ENCODE measurements at regions not wholly inside any gene's neighbourhood (a gene's known extent, or its start where the extent isn't known, plus 50 kb on each side); places are given as distances from the start of the nearest gene placed in this dataset.

- Histone ChIP-seq H3K9me3 (ENCODE audit: control insufficient read depth, insufficient read depth, low read depth, low read length) (no peaks in the 10 kb centered on the region), H2AFZ (ENCODE audit: low read length) (no peak overlapping the region), H3K9ac (ENCODE audit: insufficient read depth, low read length) (no peak overlapping the region), H3K4me1 (ENCODE audit: control insufficient read depth, extremely low read depth, insufficient read depth, low read length) (no peaks in the 10 kb centered on the region), H3K4me3 (replicated peaks in 1 of 4; ENCODE audit: control extremely low read depth in 1 of 4, insufficient read depth in 1 of 4, low read depth in 3 of 4, low read length in 4 of 4) (no peak overlapping the region), H3K27me3 (ENCODE audit: control insufficient read depth, insufficient read depth, low read length) (no peaks in the 10 kb centered on the region), H3K79me2 (ENCODE audit: control insufficient read depth, insufficient read depth, low read length) (no peaks in the 10 kb centered on the region), H3K36me3 (ENCODE audit: control insufficient read depth, insufficient read depth, low read length) (no peaks in the 10 kb centered on the region), H3K27ac (ENCODE audit: insufficient read depth, low read length) (no peak overlapping the region), H3K4me2 (ENCODE audit: extremely low read depth, insufficient read depth, low read length) (no peak overlapping the region), H4K20me1 (ENCODE audit: control insufficient read depth, extremely low read depth, insufficient read depth, low read length) (no peaks in the 10 kb centered on the region)
- no peak for DNase-seq (ENCODE audit: low read depth in 2 of 2)
- TF ChIP-seq EZH2 (IDR thresholded peaks at IDR 0.05; ENCODE audit: low read length, missing control alignments), result no peak
- TF ChIP-seq, protein P1, sequence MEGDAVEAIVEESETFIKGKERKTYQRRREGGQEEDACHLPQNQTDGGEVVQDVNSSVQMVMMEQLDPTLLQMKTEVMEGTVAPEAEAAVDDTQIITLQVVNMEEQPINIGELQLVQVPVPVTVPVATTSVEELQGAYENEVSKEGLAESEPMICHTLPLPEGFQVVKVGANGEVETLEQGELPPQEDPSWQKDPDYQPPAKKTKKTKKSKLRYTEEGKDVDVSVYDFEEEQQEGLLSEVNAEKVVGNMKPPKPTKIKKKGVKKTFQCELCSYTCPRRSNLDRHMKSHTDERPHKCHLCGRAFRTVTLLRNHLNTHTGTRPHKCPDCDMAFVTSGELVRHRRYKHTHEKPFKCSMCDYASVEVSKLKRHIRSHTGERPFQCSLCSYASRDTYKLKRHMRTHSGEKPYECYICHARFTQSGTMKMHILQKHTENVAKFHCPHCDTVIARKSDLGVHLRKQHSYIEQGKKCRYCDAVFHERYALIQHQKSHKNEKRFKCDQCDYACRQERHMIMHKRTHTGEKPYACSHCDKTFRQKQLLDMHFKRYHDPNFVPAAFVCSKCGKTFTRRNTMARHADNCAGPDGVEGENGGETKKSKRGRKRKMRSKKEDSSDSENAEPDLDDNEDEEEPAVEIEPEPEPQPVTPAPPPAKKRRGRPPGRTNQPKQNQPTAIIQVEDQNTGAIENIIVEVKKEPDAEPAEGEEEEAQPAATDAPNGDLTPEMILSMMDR (conservative IDR thresholded peaks at IDR 0.05 in 1 of 2, IDR thresholded peaks at IDR 0.05 in 1 of 2; ENCODE audit: low read depth in 1 of 2, low read length in 2 of 2), result no peak
These were observed 532.1 kb downstream of the GBA3 start for GRCh38 chr4:23224684-23225420.

DNA sequence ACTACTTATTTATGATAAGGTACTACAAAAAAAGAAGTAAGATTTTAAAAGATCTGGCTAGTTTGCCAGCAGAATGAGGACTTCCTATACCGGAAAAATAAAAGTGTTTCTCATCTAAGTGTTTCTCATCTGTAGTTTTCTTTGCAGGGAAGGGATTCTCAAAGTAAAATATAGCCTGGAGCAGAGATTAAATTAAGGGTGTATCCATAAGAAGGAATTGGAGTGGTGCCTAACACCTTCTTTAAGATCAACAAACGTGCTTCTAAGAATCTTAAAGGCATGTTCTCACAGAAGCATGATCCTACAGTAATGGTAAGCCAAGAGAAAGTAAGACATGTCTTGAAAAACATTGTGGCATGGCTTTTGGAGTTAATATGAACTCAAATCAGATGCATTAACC is 528.2 kb downstream of the GBA3 start:
- Histone ChIP-seq H3K27me3 (ENCODE audit: control insufficient read depth, insufficient read depth, low read length) (no peaks in the 10 kb centered on the region), H3K4me3 (replicated peaks in 1 of 4; ENCODE audit: control extremely low read depth in 1 of 4, insufficient read depth in 1 of 4, low read depth in 3 of 4, low read length in 4 of 4) (no peak overlapping the region), H3K9me3 (ENCODE audit: control insufficient read depth, insufficient read depth, low read depth, low read length) (no peaks in the 10 kb centered on the region), H3K27ac (ENCODE audit: insufficient read depth, low read length) (no peak overlapping the region), H4K20me1 (ENCODE audit: control insufficient read depth, extremely low read depth, insufficient read depth, low read length) (no peaks in the 10 kb centered on the region), H3K4me1 (ENCODE audit: control insufficient read depth, extremely low read depth, insufficient read depth, low read length) (no peaks in the 10 kb centered on the region), H3K4me2 (ENCODE audit: extremely low read depth, insufficient read depth, low read length) (no peak overlapping the region), H3K9ac (ENCODE audit: insufficient read depth, low read length) (no peak overlapping the region), H3K36me3 (ENCODE audit: control insufficient read depth, insufficient read depth, low read length) (no peaks in the 10 kb centered on the region), H2AFZ (ENCODE audit: low read length) (no peak overlapping the region), H3K79me2 (ENCODE audit: control insufficient read depth, insufficient read depth, low read length) (no peaks in the 10 kb centered on the region)
- TF ChIP-seq, protein P1 (conservative IDR thresholded peaks at IDR 0.05 in 1 of 2, IDR thresholded peaks at IDR 0.05 in 1 of 2; ENCODE audit: low read depth in 1 of 2, low read length in 2 of 2), result no peak
- no peak for TF ChIP-seq EZH2 (IDR thresholded peaks at IDR 0.05; ENCODE audit: low read length, missing control alignments)
- no peak for DNase-seq (ENCODE audit: low read depth in 2 of 2)

- no peak overlapping the region for H3K4me2 ChIP-seq (ENCODE audit: extremely low read depth, insufficient read depth, low read length)
- H3K27me3 ChIP-seq (ENCODE audit: control insufficient read depth, insufficient read depth, low read length), result no peaks in the 10 kb centered on the region
- no peak overlapping the region for H2AFZ ChIP-seq (ENCODE audit: low read length)
- H3K4me3 ChIP-seq (replicated peaks in 1 of 4; ENCODE audit: control extremely low read depth in 1 of 4, insufficient read depth in 1 of 4, low read depth in 3 of 4, low read length in 4 of 4), result no peak overlapping the region
- DNase-seq (ENCODE audit: low read depth in 2 of 2), result no peak
- H3K79me2 ChIP-seq (ENCODE audit: control insufficient read depth, insufficient read depth, low read length), result no peaks in the 10 kb centered on the region
- no peak overlapping the region for H3K9ac ChIP-seq (ENCODE audit: insufficient read depth, low read length)
- no peak overlapping the region for H3K27ac ChIP-seq (ENCODE audit: insufficient read depth, low read length)
- H3K4me1 ChIP-seq (ENCODE audit: control insufficient read depth, extremely low read depth, insufficient read depth, low read length), result no peaks in the 10 kb centered on the region
- no peaks in the 10 kb centered on the region for H3K36me3 ChIP-seq (ENCODE audit: control insufficient read depth, insufficient read depth, low read length)
- TF ChIP-seq, protein P1 (conservative IDR thresholded peaks at IDR 0.05 in 1 of 2, IDR thresholded peaks at IDR 0.05 in 1 of 2; ENCODE audit: low read depth in 1 of 2, low read length in 2 of 2), result no peak
- TF ChIP-seq EZH2 (IDR thresholded peaks at IDR 0.05; ENCODE audit: low read length, missing control alignments), result no peak
- no peaks in the 10 kb centered on the region for H3K9me3 ChIP-seq (ENCODE audit: control insufficient read depth, insufficient read depth, low read depth, low read length)
- H4K20me1 ChIP-seq (ENCODE audit: control insufficient read depth, extremely low read depth, insufficient read depth, low read length), result no peaks in the 10 kb centered on the region
These were observed 527.2 kb downstream of the GBA3 start for GRCh38 chr4:23219779-23220408.

Data from fibroblast of lung (primary cell).